ENCODE measurements at regions not wholly inside any gene's neighbourhood (a gene's known extent, or its start where the extent isn't known, plus 50 kb on each side); places are given as distances from the start of the nearest gene placed in this dataset.

GRCh38 chr1:212155219-212155618 lies 119.7 kb downstream of the DTL start:
- in situ Hi-C loops (cut with MboI; ENCODE audit: low pct_unique_long_range_greater_than_20kb, low sequenced_read_pairs, unreplicated experiment), result no loop called here
- no peak for DNase-seq (ENCODE audit: low spot score)
- no peak for TF ChIP-seq CTCF (IDR thresholded peaks at IDR 0.05; ENCODE audit: extremely low read depth, insufficient read depth, missing control alignments)

- in situ Hi-C loops (cut with MboI; ENCODE audit: low pct_unique_long_range_greater_than_20kb, low sequenced_read_pairs, unreplicated experiment), result no loop called here
Observed at GRCh38 chr1:212157252-212157651, 121.7 kb downstream of the DTL start.

GRCh38 chr1:212158912-212159796 lies 123.6 kb downstream of the DTL start:
- TF ChIP-seq CTCF (IDR thresholded peaks at IDR 0.05; ENCODE audit: extremely low read depth, insufficient read depth, missing control alignments), result no peak
- in situ Hi-C loops (cut with MboI; ENCODE audit: low pct_unique_long_range_greater_than_20kb, low sequenced_read_pairs, unreplicated experiment), result no loop called here
- peak; percentile 66 for DNase-seq (ENCODE audit: low spot score)

More at GRCh38 chr1:212157252-212157651, 121.7 kb downstream of the DTL start:
- no peak for DNase-seq (ENCODE audit: low spot score)
- no peak for TF ChIP-seq CTCF (IDR thresholded peaks at IDR 0.05; ENCODE audit: extremely low read depth, insufficient read depth, missing control alignments)

GRCh38 chr1:212161231-212161781 lies 123.9 kb upstream of the PPP2R5A start:
- TF ChIP-seq CTCF (IDR thresholded peaks at IDR 0.05; ENCODE audit: extremely low read depth, insufficient read depth, missing control alignments), result no peak
- in situ Hi-C loops (cut with MboI; ENCODE audit: low pct_unique_long_range_greater_than_20kb, low sequenced_read_pairs, unreplicated experiment), result no loop called here
- DNase-seq (ENCODE audit: low spot score), result no peak

GRCh38 chr1:212162635-212163034 lies 122.6 kb upstream of the PPP2R5A start:
- in situ Hi-C loops (cut with MboI; ENCODE audit: low pct_unique_long_range_greater_than_20kb, low sequenced_read_pairs, unreplicated experiment), result no loop called here
- peak; percentile 29 for DNase-seq (ENCODE audit: low spot score)
- no peak for TF ChIP-seq CTCF (IDR thresholded peaks at IDR 0.05; ENCODE audit: extremely low read depth, insufficient read depth, missing control alignments)

GRCh38 chr1:212164095-212164872 lies 120.9 kb upstream of the PPP2R5A start:
- in situ Hi-C loops (cut with MboI; ENCODE audit: low pct_unique_long_range_greater_than_20kb, low sequenced_read_pairs, unreplicated experiment), result no loop called here
- no peak for TF ChIP-seq CTCF (IDR thresholded peaks at IDR 0.05; ENCODE audit: extremely low read depth, insufficient read depth, missing control alignments)
- DNase-seq (ENCODE audit: low spot score), result no peak
